Breast epithelium (tissue), 4 donors: ENCODE measurements at regions not wholly inside any gene's neighbourhood (a gene's known extent, or its start where the extent isn't known, plus 50 kb on each side); places are given as distances from the start of the nearest gene placed in this dataset.

ENCODE experiments used
- DNase-seq, 2 donors: peaks; one replicate each; pipeline ENCODE4 v3.0.0-alpha.2; 2019; ENCODE audit warnings: low spot score in 2 of 2
- H3K27ac ChIP-seq, 2 donors: fragments of 200-600 bp; sonication (generic) in 1 of 2; one replicate each; pipeline ENCODE4 v1.5.1; 2016 to 2019; ENCODE audit warnings: mild to moderate bottlenecking in 1 of 2
- H3K27me3 ChIP-seq, 2 donors: fragments of 200-600 bp; sonication (generic) in 1 of 2; one replicate each; pipeline versions ENCODE4 v1.5.1 to v1.6.0; 2017 to 2019; ENCODE audit warnings: control low read depth in 1 of 2, mild to moderate bottlenecking in 1 of 2
- H3K36me3 ChIP-seq: fragments of 200-600 bp; one replicate; pipeline ENCODE4 v1.5.1; 2019
- H3K4me1 ChIP-seq, 2 donors: fragments of 200-600 bp; sonication (generic); one replicate each; pipeline ENCODE4 v1.5.1; 2016 to 2019; ENCODE audit warnings: control low read depth in 1 of 2
- H3K4me3 ChIP-seq, 3 donors: fragments of 200-600 bp; sonication (generic); 1 replicate in 2 of 3; 2 replicates in 1 of 3; pipeline ENCODE4 v1.5.1; 2016 to 2019; ENCODE audit warnings: mild to moderate bottlenecking in 3 of 3, moderate library complexity in 2 of 3
- H3K9me3 ChIP-seq, 2 donors: fragments of 200-600 bp; sonication (generic) in 1 of 2; one replicate each; pipeline ENCODE4 v1.5.1; 2016 to 2019; ENCODE audit warnings: control low read depth in 1 of 2
- POLR2A ChIP-seq: fragments of 450-650 bp; IDR thresholded peaks from one replicate; pipeline ENCODE4 v1.6.1; 2016; ENCODE audit warnings: antibody characterized with exemption, mild to moderate bottlenecking, moderate library complexity
- POLR2AphosphoS5 ChIP-seq, 3 donors: sonication (generic); formaldehyde crosslinking; IDR thresholded peaks; one replicate each; pipeline ENCODE4 v1.6.1; 2017; ENCODE audit warnings: antibody characterized with exemption in 3 of 3
- intact Hi-C: fragments of 100-400 bp; cut with DNase I; formaldehyde crosslinking; loops from one replicate; pipeline ENCODE4 v1.15.1; 2023; ENCODE audit warnings: low total_unique reads
- TF ChIP-seq, protein P1 (sequence below), 3 donors: fragments of 450-650 bp; IDR thresholded peaks; one replicate each; pipeline ENCODE4 v1.5.1; 2016 to 2017; ENCODE audit warnings: antibody characterized with exemption in 3 of 3, mild to moderate bottlenecking in 3 of 3, moderate library complexity in 3 of 3

DNA sequence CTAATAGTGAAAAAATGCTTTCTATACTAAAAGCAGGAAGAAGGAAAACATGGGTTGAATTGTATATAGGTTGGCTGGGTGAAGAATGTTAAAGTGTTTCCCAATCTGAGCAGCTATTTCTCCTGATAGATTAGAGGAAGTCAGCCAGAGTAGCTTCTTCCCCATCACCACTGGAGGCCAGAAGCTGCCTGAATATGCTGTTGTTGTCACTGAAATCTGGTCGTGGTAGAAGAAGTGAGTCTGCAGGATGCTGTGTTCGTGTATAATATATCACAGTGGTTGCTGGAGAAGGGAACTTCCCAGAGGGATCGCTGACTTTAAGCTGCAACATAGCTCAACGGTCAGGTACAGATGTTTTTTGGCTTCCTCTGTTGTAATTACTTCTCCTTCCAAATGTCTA lies 247.5 kb upstream of the LRATD1 start:
- no peaks in the 10 kb centered on the region for H3K9me3 ChIP-seq
- TF ChIP-seq, protein P1, sequence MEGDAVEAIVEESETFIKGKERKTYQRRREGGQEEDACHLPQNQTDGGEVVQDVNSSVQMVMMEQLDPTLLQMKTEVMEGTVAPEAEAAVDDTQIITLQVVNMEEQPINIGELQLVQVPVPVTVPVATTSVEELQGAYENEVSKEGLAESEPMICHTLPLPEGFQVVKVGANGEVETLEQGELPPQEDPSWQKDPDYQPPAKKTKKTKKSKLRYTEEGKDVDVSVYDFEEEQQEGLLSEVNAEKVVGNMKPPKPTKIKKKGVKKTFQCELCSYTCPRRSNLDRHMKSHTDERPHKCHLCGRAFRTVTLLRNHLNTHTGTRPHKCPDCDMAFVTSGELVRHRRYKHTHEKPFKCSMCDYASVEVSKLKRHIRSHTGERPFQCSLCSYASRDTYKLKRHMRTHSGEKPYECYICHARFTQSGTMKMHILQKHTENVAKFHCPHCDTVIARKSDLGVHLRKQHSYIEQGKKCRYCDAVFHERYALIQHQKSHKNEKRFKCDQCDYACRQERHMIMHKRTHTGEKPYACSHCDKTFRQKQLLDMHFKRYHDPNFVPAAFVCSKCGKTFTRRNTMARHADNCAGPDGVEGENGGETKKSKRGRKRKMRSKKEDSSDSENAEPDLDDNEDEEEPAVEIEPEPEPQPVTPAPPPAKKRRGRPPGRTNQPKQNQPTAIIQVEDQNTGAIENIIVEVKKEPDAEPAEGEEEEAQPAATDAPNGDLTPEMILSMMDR (IDR thresholded peaks at IDR 0.05) = no peak
- no peak for TF ChIP-seq POLR2AphosphoS5 (IDR thresholded peaks at IDR 0.05)
- TF ChIP-seq POLR2A = no peak
- no peaks in the 10 kb centered on the region for H3K4me1 ChIP-seq
- no peaks in the 10 kb centered on the region for H3K36me3 ChIP-seq
- H3K4me3 ChIP-seq = no peak overlapping the region
- no peak for DNase-seq
- intact Hi-C loops = no loop called here
- H3K27me3 ChIP-seq = no peaks in the 10 kb centered on the region
- no peak overlapping the region for H3K27ac ChIP-seq

DNA sequence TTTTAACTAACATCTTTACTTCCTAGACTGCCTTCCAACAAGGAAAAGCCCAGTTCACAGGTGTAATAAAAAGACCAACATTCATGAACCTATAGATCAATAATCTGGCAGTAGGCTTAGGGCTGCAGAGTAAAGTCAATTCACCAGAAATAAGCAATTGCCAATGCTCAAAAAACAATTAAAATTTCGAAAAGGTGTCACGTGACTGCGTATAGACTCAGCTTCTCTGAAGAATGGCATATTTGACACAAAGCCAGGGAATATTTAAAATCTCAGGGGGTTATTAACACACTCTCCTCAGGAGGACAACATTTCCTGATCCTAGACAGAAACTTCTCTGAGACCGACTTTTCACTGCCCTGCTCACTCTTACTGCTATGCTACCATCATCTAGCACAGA lies 245.2 kb upstream of the LRATD1 start:
- H3K27me3 ChIP-seq = no peaks in the 10 kb centered on the region
- TF ChIP-seq, protein P1 (IDR thresholded peaks at IDR 0.05) = no peak
- TF ChIP-seq POLR2A (no peak), POLR2AphosphoS5 (IDR thresholded peaks at IDR 0.05) (no peak)
- no peaks in the 10 kb centered on the region for H3K4me1 ChIP-seq
- H3K36me3 ChIP-seq = no peaks in the 10 kb centered on the region
- no peak overlapping the region for H3K4me3 ChIP-seq
- H3K27ac ChIP-seq = no peak overlapping the region
- intact Hi-C loops = no loop called here
- DNase-seq = no peak
- no peaks in the 10 kb centered on the region for H3K9me3 ChIP-seq

DNA sequence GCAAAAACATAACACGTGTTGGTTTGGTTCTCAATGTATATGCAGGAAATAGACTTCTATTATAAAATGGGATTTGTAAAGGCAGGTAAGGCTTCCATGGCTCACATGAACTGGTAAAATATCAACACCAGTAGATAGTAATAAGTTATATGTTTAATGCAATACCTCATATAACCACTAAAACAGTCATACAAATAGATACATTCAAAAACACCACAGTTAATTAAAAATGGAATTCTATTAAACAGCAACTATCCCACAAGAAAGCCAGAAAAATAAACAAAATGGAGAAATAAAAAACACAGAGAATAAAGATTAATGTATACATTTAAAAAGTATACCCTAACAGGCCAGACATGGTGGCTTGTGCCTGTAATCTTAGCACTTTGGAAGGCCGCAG lies 243.8 kb upstream of the LRATD1 start:
- H3K9me3 ChIP-seq = no peaks in the 10 kb centered on the region
- no peak for DNase-seq
- no peaks in the 10 kb centered on the region for H3K36me3 ChIP-seq
- no peak for TF ChIP-seq POLR2A
- TF ChIP-seq POLR2AphosphoS5 (IDR thresholded peaks at IDR 0.05) = no peak
- TF ChIP-seq, protein P1 (IDR thresholded peaks at IDR 0.05) = no peak
- H3K4me3 ChIP-seq = no peak overlapping the region
- H3K4me1 ChIP-seq = no peaks in the 10 kb centered on the region
- H3K27ac ChIP-seq = no peak overlapping the region
- intact Hi-C loops = no loop called here
- no peaks in the 10 kb centered on the region for H3K27me3 ChIP-seq

DNA sequence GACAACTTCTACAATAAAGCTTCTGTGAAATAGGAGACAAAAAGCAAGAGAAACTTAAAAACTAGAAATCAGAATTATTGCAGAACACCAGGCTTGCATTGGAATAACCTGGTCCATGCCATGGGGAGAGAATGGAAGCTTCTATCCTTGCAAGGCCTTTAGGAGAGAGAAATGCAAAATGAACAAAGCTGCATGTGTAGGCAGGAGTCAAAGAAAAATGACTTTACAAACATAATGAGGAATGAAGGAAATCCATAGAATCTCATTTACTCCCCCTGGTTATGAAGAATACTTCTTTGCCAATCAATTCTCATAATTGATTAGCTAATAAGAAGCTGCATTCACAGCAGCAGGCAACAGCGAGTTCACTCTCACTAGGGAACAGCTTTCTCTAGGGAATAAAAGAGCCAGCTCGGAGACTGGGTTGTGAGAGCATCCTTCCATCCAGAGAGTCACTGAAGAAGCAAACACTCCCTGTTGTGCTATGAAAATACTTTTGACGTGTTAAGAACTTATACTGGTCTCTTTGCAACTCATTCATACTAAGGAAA lies 235.9 kb upstream of the LRATD1 start:
- no peaks in the 10 kb centered on the region for H3K36me3 ChIP-seq
- H3K4me1 ChIP-seq = no peaks in the 10 kb centered on the region
- TF ChIP-seq, protein P1 (IDR thresholded peaks at IDR 0.05) = no peak
- TF ChIP-seq POLR2AphosphoS5 (IDR thresholded peaks at IDR 0.05) = no peak
- no peak for TF ChIP-seq POLR2A
- H3K9me3 ChIP-seq = no peaks in the 10 kb centered on the region
- intact Hi-C loops = no loop called here
- no peaks in the 10 kb centered on the region for H3K27me3 ChIP-seq
- no peak for DNase-seq
- no peak overlapping the region for H3K27ac ChIP-seq
- H3K4me3 ChIP-seq = no peak overlapping the region

DNA sequence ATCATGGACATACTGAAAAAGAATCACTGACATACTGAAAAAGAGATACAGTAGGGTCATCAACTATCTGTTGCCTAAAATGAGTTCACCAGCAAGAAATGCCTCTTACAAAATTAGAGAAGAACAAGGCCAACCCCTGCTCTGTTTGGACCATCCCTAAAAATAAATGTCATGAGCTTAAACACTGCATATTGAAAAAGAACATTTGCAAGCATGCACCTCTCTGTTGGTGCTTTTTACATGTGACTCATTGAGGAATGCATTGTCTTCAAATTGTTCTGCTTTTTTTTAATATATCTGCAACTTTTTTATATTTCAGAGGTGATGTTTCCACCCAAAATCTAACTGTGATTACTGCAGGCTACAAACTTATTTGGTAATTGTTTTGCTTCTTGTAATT lies 233.9 kb upstream of the LRATD1 start:
- no peak for TF ChIP-seq POLR2AphosphoS5 (IDR thresholded peaks at IDR 0.05)
- TF ChIP-seq, protein P1 (IDR thresholded peaks at IDR 0.05) = no peak
- no peak for TF ChIP-seq POLR2A
- H3K4me1 ChIP-seq = no peaks in the 10 kb centered on the region
- no peaks in the 10 kb centered on the region for H3K27me3 ChIP-seq
- H3K9me3 ChIP-seq = no peaks in the 10 kb centered on the region
- intact Hi-C loops = no loop called here
- H3K4me3 ChIP-seq = no peak overlapping the region
- DNase-seq = no peak
- H3K36me3 ChIP-seq = no peaks in the 10 kb centered on the region
- H3K27ac ChIP-seq = no peak overlapping the region
